Stomach (tissue), 4 donors: ENCODE measurements at regions not wholly inside any gene's neighbourhood (a gene's known extent, or its start where the extent isn't known, plus 50 kb on each side); places are given as distances from the start of the nearest gene placed in this dataset.

Experiments
- EP300 ChIP-seq: sonication (generic); formaldehyde crosslinking; IDR thresholded peaks from one replicate; pipeline ENCODE4 v1.6.1; 2017; ENCODE audit warnings: antibody characterized with exemption
- POLR2A ChIP-seq, 4 donors: fragments of 450-650 bp; IDR thresholded peaks; one replicate each; pipeline ENCODE4 v1.6.1; 2016; ENCODE audit warnings: antibody characterized with exemption in 4 of 4, control low read depth in 2 of 4, mild to moderate bottlenecking in 1 of 4, moderate library complexity in 1 of 4
- POLR2AphosphoS5 ChIP-seq, 3 donors: sonication (generic); formaldehyde crosslinking; IDR thresholded peaks; one replicate each; pipeline ENCODE4 v1.6.1; 2016; ENCODE audit warnings: antibody characterized with exemption in 3 of 3
- TF ChIP-seq, protein P1 (sequence below), 7 experiments: fragments of 450-650 bp in 4 of 7; fragments of 200-600 bp in 3 of 7; sonication (generic) in 3 of 7; IDR thresholded peaks; one replicate each; pipeline ENCODE4 v1.5.1; 2016 to 2019; ENCODE audit warnings: antibody characterized with exemption in 7 of 7, control low read depth in 2 of 7, mild to moderate bottlenecking in 1 of 7

GRCh38 chr12:22986997-22987396, 362.0 kb downstream of the ETNK1 start:
- TF ChIP-seq, protein P1, sequence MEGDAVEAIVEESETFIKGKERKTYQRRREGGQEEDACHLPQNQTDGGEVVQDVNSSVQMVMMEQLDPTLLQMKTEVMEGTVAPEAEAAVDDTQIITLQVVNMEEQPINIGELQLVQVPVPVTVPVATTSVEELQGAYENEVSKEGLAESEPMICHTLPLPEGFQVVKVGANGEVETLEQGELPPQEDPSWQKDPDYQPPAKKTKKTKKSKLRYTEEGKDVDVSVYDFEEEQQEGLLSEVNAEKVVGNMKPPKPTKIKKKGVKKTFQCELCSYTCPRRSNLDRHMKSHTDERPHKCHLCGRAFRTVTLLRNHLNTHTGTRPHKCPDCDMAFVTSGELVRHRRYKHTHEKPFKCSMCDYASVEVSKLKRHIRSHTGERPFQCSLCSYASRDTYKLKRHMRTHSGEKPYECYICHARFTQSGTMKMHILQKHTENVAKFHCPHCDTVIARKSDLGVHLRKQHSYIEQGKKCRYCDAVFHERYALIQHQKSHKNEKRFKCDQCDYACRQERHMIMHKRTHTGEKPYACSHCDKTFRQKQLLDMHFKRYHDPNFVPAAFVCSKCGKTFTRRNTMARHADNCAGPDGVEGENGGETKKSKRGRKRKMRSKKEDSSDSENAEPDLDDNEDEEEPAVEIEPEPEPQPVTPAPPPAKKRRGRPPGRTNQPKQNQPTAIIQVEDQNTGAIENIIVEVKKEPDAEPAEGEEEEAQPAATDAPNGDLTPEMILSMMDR (IDR thresholded peaks at IDR 0.05), result no peak
- TF ChIP-seq EP300, result no peak
- TF ChIP-seq POLR2A (IDR thresholded peaks at IDR 0.05), result no peak
- TF ChIP-seq POLR2AphosphoS5 (IDR thresholded peaks at IDR 0.05), result no peak
